ENCODE measurements at regions not wholly inside any gene's neighbourhood (a gene's known extent, or its start where the extent isn't known, plus 50 kb on each side); places are given as distances from the start of the nearest gene placed in this dataset.

- peak; percentile 30 for DNase-seq
Measured at GRCh38 chr11:69918938-69919650, 99.9 kb upstream of the FGF3 start.

- no peak for DNase-seq
Measured at GRCh38 chr11:69919659-69920344, 100.6 kb upstream of the FGF3 start.

DNA sequence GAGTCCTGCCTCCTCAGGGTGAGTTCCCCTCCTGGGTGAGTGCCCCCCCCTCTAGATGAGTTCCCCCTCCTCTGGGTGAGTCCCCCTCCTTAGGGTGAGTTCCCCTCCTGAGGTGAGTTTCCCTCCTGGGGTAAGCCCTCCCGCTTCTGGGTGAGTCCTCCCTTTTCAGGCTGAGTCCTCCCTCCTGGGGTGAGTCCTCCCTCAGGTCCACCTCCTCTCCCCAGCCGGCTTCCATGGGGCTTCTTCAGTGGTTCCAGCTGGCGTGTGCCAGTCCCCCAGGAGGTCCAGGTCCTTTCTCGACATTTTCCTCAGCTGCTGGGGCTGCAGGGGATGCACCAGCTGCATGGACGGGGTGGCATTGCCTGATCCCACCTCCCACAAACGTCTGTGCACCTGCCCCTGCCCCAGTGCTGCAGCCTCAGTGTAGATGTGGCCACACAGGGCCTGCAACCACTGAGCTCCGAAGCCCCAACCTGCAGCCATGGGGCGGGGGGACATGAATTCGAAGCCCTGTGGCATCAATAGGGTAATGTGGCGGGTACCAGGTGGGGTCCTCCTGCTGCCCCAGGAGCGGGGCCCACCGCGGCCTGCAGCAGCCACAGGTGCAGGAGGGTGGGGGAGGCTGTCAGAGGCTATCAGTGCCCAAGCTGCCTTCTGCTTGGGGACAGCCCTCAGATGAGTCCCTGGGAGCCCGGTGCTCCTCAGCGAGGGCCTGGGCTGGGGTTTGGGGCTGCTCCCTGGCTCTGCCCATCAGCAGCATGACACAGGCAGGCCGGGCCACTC, 101.3 kb upstream of the FGF3 start:
- DNase-seq, result no peak

- DNase-seq, result no peak
Measured at GRCh38 chr11:69921128-69922014, 102.2 kb upstream of the FGF3 start.

- DNase-seq, result no peak
Measured at GRCh38 chr11:69922015-69922595, 102.9 kb upstream of the FGF3 start.

GRCh38 chr11:69922596-69923111, 103.4 kb upstream of the FGF3 start:
- DNase-seq, result no peak

GRCh38 chr11:69923196-69923595, 104.0 kb upstream of the FGF3 start:
- DNase-seq, result no peak

DNA sequence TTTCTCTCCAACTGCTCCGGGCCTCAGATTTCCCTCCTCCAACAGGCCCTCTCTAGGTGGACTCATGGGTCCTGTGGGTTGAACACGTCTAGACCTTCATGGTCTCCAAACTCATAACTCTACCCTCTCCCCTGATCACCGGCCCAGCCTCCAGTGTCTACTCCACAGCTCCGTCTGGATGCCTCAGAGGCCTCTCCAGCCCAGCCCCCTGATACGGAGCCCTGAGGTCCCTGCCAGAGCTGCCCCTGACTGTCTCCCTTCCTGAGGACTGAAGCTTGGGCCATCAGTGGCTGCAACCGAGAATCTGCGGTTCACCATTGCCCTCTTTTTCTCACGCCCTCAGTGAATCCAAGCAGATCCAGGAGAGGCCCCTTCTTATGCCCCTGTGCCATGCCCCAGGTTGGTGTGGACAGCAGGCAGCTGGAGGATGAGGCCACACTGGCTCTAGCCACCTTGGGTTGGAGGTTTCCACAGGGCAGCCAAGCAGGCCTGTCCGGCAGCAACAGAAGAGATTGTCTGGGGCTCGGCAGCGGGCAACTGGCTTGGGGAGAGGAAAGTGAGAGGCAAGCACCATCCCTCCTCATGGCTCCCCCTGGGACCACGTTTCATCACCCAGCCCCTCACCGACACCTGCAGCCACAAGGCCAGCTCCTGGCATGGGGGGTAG, 104.6 kb upstream of the FGF3 start:
- DNase-seq, result no peak

DNA sequence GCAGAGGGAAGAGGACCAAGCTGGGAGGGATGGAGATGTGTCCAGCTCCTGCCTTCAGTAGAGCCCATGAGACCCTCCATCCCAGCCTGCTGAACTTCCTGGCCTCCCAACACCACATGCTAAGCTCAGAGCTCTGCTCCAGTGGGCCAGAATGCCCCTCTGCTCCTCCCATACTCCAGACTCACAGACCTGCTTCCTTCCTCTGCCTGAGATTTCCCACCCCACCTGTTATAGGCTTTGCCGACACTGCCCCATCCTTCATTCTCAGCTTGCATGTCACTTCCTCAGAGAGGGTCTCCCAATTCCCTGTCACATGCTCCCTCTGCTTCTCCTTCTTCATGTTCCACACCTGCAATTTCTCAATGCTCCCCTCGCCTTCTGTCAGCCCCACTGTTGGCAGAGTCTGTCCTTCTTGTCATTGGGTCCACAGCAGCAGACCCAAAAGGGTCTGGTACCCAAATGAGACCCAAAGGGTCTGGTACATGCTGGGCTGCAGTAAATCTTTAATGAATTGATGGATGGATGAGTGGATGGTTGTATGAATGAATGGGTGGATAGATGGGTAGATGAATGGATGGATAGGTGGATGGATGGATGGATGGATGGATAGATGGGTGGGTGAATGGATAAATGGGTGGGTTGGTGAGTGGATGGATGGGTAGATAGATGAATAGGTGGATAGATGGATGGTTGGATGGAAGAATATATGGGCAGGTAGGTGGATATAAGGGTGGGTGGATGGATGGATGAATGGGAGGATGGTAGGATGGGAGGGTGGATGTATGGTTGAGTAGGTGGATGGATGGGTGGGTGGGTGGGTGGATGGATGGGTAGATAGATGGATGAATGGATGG, 105.3 kb upstream of the FGF3 start:
- no peak for DNase-seq

DNA sequence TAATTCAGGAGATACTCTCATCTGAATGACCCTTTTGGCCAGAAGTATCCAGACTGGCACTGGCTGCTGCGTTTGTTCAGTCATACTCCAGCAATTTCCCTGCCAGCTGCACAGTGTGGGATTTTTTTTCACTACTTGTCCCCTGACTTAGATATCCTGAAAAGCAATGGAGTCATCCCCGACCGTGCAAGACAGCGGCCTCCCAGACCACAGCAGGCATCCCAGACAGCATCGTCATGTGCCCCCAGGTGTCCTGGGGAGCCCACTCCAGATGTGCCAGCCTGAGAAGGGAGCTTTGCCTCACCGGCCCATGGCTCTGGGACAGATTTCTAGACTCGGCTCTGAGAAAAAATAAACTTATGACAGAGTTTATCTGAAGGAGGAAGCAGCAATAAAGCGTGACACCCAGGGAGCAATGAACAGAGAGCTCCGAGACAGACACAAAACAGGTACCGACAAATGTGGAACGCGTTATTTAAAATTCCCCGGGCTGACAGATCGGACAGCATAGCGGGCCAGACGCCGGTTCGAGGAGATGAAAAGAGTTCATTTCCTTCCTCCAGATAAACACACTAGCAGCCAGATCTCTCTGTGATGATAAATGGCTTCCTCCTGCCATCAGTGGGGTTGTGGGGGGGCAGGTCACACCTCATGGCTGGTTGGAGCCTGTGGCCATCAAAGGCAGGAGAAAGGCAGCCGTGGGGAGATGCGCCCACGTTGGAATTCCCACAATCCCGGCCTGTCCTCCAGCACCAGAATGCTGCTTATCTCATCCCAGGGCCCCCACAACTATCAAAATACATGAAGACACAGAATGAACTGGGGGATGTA, 106.4 kb upstream of the FGF3 start:
- DNase-seq, result no peak

DNA sequence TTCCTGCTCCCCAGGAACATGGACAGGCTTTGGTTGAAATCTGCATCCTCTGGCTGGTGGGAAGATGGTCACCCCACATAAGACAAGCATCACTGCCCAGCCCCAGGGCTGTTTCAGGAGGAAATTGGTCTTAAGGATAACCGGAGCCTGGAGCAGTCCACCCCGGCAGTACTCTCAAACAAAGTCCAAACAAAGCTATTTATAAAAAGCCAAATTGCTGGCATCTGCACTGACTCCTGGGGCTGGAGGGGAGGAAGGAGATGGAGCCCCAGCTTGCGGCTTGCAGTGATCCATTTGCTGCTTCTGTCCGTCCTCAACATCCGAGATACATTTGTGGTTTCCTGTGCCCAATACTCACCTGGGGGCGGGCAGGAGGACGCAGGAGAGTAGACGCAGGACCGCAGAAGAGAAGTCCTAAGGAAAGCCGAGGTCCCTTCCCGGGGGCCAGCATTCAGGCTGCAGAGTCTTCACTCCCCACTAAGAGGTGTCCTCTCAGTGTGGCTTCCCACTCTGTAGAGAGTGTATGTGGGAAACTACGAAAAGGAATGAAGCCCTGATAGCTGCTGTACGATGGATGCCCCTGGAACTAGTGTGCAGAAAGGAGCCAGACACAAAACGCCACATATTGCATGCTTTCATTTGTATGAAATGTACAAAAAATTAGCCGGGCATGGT, 107.3 kb upstream of the FGF3 start:
- no peak for DNase-seq

DNA sequence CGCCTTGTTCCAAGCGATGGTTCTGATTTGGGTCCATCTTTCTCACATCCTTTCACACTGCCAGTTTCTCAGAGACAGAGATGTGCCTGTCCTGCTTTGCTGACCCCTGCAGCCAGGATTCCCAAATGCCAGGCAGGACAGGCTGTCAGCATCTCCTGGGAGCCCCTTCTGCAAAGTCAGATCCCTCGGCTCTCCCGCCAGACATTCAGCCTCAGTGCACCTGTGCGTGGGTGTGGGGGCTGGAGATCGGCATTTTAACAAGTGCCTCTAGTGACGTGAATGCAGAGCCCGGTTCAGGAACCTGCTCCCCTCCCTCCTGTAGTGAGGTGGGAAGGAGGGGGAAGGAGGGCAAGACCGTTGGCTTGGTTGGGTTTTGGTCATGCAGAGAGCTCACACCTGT, 108.9 kb upstream of the FGF3 start:
- no peak for DNase-seq

GRCh38 chr11:69928975-69929374, 109.8 kb upstream of the FGF3 start:
- DNase-seq, result no peak

DNA sequence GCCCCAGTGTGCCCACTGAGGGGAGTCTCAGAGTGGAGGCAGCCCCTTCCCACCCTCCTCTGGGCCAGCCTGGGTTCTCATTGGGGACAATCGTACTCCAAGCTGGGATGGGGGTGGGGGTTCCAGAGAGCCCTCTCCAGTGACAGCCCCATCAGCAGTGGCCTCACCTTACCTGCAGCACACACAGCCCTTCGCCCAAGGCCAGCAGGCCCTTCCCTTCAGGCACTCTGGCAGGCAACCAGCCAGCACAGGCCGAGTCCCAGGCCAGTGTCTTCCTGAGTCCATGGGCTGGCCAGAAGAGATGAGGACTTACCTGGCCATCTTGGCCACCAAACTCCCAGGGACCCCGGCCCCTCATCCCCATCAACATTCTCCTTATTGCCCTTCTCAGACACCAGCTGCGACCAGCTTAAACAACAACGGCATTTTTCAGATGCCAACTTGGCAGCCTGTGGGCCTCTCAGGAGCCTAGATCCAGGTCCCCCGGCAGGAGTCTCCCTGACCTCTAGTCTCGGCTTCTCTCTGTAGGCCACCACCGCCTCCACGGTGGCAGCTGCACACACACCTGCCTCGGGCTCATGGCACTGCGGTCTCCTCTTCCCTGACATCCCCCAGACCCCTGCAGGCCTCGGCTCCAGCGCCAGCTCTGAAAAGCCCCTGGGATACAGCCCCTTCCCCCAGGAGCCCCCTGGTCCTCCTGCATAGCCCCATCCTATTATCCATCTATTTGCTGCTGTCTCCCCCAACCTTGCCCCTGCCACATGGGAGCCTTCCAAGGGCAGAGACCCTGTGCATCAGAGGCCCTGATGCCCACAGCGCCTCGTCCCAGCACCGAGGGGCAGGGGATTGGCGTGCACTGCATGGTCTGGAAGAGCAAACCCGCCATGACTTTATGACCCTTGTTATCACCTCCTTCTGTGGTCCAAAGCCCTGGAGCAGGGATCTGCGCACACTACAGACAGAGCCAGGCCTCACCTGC, 111.2 kb upstream of the FGF3 start:
- no peak for DNase-seq

GRCh38 chr11:69931060-69931910, 112.1 kb upstream of the FGF3 start:
- DNase-seq, result no peak

- DNase-seq, result no peak
Measured at GRCh38 chr11:69931994-69932910, 113.0 kb upstream of the FGF3 start.

Data from NCI-H1105 treated with DMSO at 0.1 percent for 48 hours (cell line).